Spleen (tissue), 11 donors: ENCODE measurements at regions not wholly inside any gene's neighbourhood (a gene's known extent, or its start where the extent isn't known, plus 50 kb on each side); places are given as distances from the start of the nearest gene placed in this dataset.
A peak's percentile ranks its signal among the peaks of the same experiment; 100 is the strongest.
"Not testable (repeated sequence)": the region's sequence is repeated elsewhere in the genome, so short reads cannot be mapped to it uniquely, and the experiment has no call there.

ENCODE experiments used
- DNase-seq: peaks from one replicate; pipeline ENCODE4 v3.0.0-alpha.2; 2020
- H3K27ac ChIP-seq, 8 donors: fragments of 200-600 bp; sonication (generic) in 7 of 8; 1 replicate in 4 of 8; 2 replicates in 4 of 8; pipeline versions ENCODE4 v1.5.0 to v1.8.0; 2016 to 2021; ENCODE audit warnings: inconsistent platforms in 4 of 8, mild to moderate bottlenecking in 4 of 8, moderate library complexity in 1 of 8
- H3K27me3 ChIP-seq, 7 donors: fragments of 200-600 bp; sonication (generic) in 6 of 7; replicated peaks in 1 of 7; 1 replicate in 4 of 7; 2 replicates in 3 of 7; pipeline versions ENCODE4 v1.5.0 to v1.8.0; 2016 to 2021; ENCODE audit warnings: inconsistent platforms in 3 of 7, mild to moderate bottlenecking in 1 of 7
- H3K36me3 ChIP-seq, 6 donors: fragments of 200-600 bp; sonication (generic) in 5 of 6; 1 replicate in 4 of 6; 2 replicates in 2 of 6; pipeline versions ENCODE4 v1.5.0 to v1.8.0; 2016 to 2021; ENCODE audit warnings: inconsistent platforms in 2 of 6
- H3K4me1 ChIP-seq, 6 donors: fragments of 200-600 bp; sonication (generic) in 5 of 6; 1 replicate in 3 of 6; 2 replicates in 3 of 6; pipeline versions ENCODE4 v1.5.0 to v1.8.0; 2016 to 2021; ENCODE audit warnings: inconsistent platforms in 3 of 6
- H3K4me3 ChIP-seq, 8 donors: fragments of 200-600 bp; sonication (generic) in 7 of 8; 1 replicate in 4 of 8; 2 replicates in 4 of 8; pipeline versions ENCODE4 v1.5.0 to v1.8.0; 2016 to 2021; ENCODE audit warnings: inconsistent platforms in 4 of 8, mild to moderate bottlenecking in 4 of 8, moderate library complexity in 2 of 8
- H3K9me3 ChIP-seq, 8 donors: fragments of 200-600 bp; sonication (generic) in 7 of 8; 1 replicate in 4 of 8; 2 replicates in 4 of 8; pipeline versions ENCODE4 v1.5.0 to v1.8.0; 2016 to 2021; ENCODE audit warnings: inconsistent platforms in 4 of 8
- POLR2A ChIP-seq, 3 donors: fragments of 450-650 bp; IDR thresholded peaks; one replicate each; pipeline ENCODE4 v1.5.1; 2017; ENCODE audit warnings: antibody characterized with exemption in 3 of 3, mild to moderate bottlenecking in 1 of 3
- POLR2AphosphoS5 ChIP-seq, 3 donors: sonication (generic); formaldehyde crosslinking; IDR thresholded peaks; one replicate each; pipeline ENCODE4 v1.5.1; 2017; ENCODE audit warnings: antibody characterized with exemption in 3 of 3
- WGBS, 5 donors: extraction: QIAGEN DNeasy Blood & Tissue Kit in 3 of 5; methylation state at CpG; one replicate each; pipeline versions ENCODE4 v1.1.5 to v1.1.7; 2013 to 2018; 5-methylcytosine and 5-hydroxymethylcytosine counted together
- intact Hi-C: fragments of 100-400 bp; cut with DNase I; formaldehyde crosslinking; loops from one replicate; pipeline ENCODE4 v1.15.0; 2023; ENCODE audit warnings: low total_unique reads
- TF ChIP-seq, protein P1 (sequence below), 11 experiments: fragments of 200-600 bp in 7 of 11; fragments of 450-650 bp in 4 of 11; sonication (generic) in 4 of 11; IDR thresholded peaks in 8 of 11; conservative IDR thresholded peaks in 3 of 11; 1 replicate in 7 of 11; 2 replicates in 4 of 11; pipeline versions ENCODE4 v1.4.0 to v1.8.0; 2016 to 2021; ENCODE audit warnings: antibody characterized with exemption in 11 of 11, inconsistent platforms in 4 of 11, mild to moderate bottlenecking in 1 of 11
- donor health status: healthy with polysubstance abuse.
- donor health status: DM: no; HTN: no; CAD: no; lungs with moderate emphysema.
- donor health status: DM: no; HTN: no; CAD: no.
- donor health status: Bipolar disorder and iron deficiency.
- donor health status: healthy.
- donor health status: DM: no; HTN: no; CAD: no.
- donor health status: DM: yes; HTN: yes; CAD: no.

DNA sequence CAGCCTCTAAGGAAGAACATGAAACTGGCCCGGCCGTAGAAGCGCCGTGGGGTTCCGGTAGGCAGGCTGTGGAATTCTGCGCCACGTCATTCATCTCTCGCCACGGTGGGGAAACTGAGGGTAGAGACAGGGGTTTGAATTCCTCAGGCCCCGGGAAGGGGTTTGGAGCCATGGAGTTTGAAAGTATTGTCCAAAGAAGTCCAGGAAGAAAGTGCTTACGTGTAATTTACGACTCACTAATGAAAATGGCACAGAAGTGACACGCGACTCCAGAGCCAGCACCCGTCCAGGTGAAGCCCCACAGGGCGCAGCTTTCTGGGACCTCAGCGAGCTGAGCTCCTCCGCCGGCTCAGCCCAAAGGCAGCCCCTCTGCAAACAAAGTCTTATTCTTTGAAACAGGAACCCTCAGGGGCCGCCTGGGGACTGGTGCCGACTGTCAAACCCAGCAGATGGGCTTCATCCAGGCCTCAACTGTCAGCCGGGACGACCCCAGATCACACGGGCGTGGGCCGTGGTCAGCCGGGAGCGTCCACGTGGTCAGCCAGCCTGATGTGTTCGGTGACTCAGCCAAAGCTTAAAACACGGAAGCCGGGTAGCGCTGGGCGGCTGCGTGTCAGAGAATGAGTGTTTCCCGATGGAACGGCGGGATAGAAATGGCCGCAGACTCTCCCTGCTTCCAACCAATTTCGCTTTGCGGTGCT lies 200.0 kb downstream of the LAT start:
- H3K27ac ChIP-seq: peak overlapping the region in 3 of 8 donors; percentile 8 to 42 (median 40)
- peak overlapping the region in 1 of 8 donors; percentile 13 for H3K4me3 ChIP-seq
- peak; percentile 73 for DNase-seq
- peaks cover 0 to 21% (median 0%) of the 10 kb centered on the region in 6 donors for H3K36me3 ChIP-seq
- TF ChIP-seq POLR2AphosphoS5 (IDR thresholded peaks at IDR 0.05): peak in 2 of 3 donors; percentile 53 to 57
- H3K4me1 ChIP-seq: peaks cover 0 to 22% (median 0%) of the 10 kb centered on the region in 6 donors
- H3K27me3 ChIP-seq, intact Hi-C loops, H3K9me3 ChIP-seq: not testable (repeated sequence)
- 59 to 80% (median 76%) methylated on average over 24 to 41 of the region's 41 CpGs for WGBS, 5 donors

GRCh38 chr16:29182940-29183868 lies 198.4 kb downstream of the LAT start:
- H3K9me3 ChIP-seq, H3K27ac ChIP-seq, H3K4me3 ChIP-seq, intact Hi-C loops, H3K27me3 ChIP-seq: not testable (repeated sequence)
- 94 to 97% (median 95%) methylated on average over 17 to 25 of the region's 25 CpGs for WGBS, 5 donors
- Histone ChIP-seq H3K4me1 (peaks cover 0 to 30% (median 0%) of the 10 kb centered on the region in 6 donors), H3K36me3 (peaks cover 0 to 21% (median 0%) of the 10 kb centered on the region in 6 donors)
- DNase-seq: peak; percentile 62

DNA sequence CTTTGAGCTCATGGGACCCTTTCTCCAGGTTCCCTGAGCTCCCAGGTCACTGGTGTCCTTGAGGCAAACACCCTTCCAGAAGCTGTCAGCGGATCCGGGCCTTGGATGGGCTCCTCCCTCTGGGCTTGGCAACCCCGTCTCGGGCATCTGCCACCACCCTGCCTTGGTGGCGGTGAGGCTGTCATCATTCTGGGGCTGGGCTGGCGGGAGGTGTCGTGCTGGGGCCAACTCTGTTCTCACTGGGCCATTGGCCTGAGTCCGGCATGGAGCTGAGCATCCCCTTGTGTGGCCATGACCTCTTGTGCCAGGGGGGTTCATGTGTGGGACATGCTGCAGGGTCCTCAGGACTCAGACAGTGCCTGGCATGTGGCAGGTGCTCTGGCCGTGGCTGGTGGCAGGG lies 197.6 kb downstream of the LAT start:
- peak; percentile 72 for DNase-seq
- Histone ChIP-seq H3K27ac (no peak overlapping the region), H3K9me3 (no peaks in the 10 kb centered on the region), H3K36me3 (peaks cover 0 to 21% (median 0%) of the 10 kb centered on the region in 6 donors), H3K27me3 (no peaks in the 10 kb centered on the region), H3K4me1 (peaks cover 0 to 31% (median 1%) of the 10 kb centered on the region in 6 donors), H3K4me3 (no peak overlapping the region)
- no peak for TF ChIP-seq POLR2AphosphoS5 (IDR thresholded peaks at IDR 0.05)
- TF ChIP-seq, protein P1, sequence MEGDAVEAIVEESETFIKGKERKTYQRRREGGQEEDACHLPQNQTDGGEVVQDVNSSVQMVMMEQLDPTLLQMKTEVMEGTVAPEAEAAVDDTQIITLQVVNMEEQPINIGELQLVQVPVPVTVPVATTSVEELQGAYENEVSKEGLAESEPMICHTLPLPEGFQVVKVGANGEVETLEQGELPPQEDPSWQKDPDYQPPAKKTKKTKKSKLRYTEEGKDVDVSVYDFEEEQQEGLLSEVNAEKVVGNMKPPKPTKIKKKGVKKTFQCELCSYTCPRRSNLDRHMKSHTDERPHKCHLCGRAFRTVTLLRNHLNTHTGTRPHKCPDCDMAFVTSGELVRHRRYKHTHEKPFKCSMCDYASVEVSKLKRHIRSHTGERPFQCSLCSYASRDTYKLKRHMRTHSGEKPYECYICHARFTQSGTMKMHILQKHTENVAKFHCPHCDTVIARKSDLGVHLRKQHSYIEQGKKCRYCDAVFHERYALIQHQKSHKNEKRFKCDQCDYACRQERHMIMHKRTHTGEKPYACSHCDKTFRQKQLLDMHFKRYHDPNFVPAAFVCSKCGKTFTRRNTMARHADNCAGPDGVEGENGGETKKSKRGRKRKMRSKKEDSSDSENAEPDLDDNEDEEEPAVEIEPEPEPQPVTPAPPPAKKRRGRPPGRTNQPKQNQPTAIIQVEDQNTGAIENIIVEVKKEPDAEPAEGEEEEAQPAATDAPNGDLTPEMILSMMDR (IDR thresholded peaks at IDR 0.05 in 8 of 11, conservative IDR thresholded peaks at IDR 0.05 in 3 of 11): no peak
- no peak for TF ChIP-seq POLR2A (IDR thresholded peaks at IDR 0.05)
- WGBS, 5 donors: 94 to 100% (median 96%) methylated on average over 7 to 9 of the region's 9 CpGs; no CpG with 5 or more reads in 1 of the 5 donors
- intact Hi-C loops: no loop called here

GRCh38 chr16:29181921-29182411 lies 197.1 kb downstream of the LAT start:
- H3K9me3 ChIP-seq, H3K27me3 ChIP-seq, intact Hi-C loops, H3K4me3 ChIP-seq, H3K27ac ChIP-seq: not testable (repeated sequence)
- TF ChIP-seq, protein P1 (IDR thresholded peaks at IDR 0.05 in 8 of 11, conservative IDR thresholded peaks at IDR 0.05 in 3 of 11): peak in 1 of 11 experiments; percentile 30
- H3K36me3 ChIP-seq: peaks cover 0 to 21% (median 0%) of the 10 kb centered on the region in 6 donors
- peaks cover 0 to 34% (median 5%) of the 10 kb centered on the region in 6 donors for H3K4me1 ChIP-seq
- WGBS, 5 donors: 78 to 90% (median 79%) methylated on average over 17 of the region's 17 CpGs
- peak; percentile 61 for DNase-seq

- DNase-seq, H3K27ac ChIP-seq, H3K9me3 ChIP-seq, H3K27me3 ChIP-seq, intact Hi-C loops, H3K4me3 ChIP-seq: not testable (repeated sequence)
- Histone ChIP-seq H3K4me1 (peaks cover 0 to 31% (median 5%) of the 10 kb centered on the region in 6 donors), H3K36me3 (peaks cover 0 to 23% (median 0%) of the 10 kb centered on the region in 6 donors)
- 86 to 98% (median 93%) methylated on average over 5 to 13 of the region's 13 CpGs for WGBS, 5 donors
These were observed 196.5 kb downstream of the LAT start for GRCh38 chr16:29181254-29181780.

GRCh38 chr16:29180206-29180600 lies 195.4 kb downstream of the LAT start:
- H3K27ac ChIP-seq, DNase-seq, H3K9me3 ChIP-seq, H3K27me3 ChIP-seq, H3K4me3 ChIP-seq, intact Hi-C loops: not testable (repeated sequence)
- peaks cover 0 to 21% (median 5%) of the 10 kb centered on the region in 6 donors for H3K4me1 ChIP-seq
- peaks cover 0 to 27% (median 0%) of the 10 kb centered on the region in 6 donors for H3K36me3 ChIP-seq
- 87 to 100% (median 93%) methylated on average over 7 to 15 of the region's 15 CpGs for WGBS, 5 donors

DNA sequence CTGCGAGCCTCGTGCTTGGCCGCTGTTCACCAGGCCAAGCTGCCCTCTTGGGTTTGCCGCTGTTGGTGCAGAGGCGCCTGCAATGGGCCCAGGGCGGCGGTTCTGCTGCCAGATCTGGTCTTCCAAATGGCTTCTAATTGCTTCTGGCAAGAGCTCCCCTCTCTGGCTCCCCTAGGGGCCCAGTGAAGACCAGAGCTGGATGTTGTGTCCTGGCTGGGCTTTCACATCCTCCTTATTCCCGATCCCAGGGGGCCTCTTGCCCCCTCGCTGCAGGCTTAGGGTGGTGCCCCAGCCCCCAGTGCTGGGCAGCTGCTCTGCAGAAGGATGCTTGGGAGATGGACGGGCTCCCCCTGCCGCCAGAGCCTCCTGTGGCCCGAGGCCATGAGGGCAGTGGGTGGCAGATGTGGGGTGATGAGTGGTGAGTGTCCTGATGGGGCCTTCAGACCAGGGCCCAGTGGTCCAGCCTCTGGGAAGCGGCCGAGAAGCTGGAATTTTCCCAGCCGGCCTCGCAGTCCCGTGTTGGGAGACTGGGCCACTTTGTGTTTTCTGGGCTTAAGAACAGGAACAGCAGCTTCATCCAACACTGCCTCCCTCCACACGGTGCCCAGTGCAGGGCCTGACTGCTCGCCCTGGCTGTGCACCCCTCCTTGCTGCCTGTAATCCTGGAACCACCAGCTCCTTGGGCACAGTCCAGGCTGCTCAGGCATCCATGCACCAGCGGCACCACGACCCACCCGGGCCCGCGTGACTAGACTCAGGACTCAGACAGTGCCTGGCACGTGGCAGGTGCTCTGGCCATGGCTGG lies 194.8 kb downstream of the LAT start:
- DNase-seq: not testable (repeated sequence)
- 92 to 95% (median 93%) methylated on average over 10 to 25 of the region's 25 CpGs for WGBS, 5 donors
- H3K27ac ChIP-seq: peak overlapping the region in 3 of 8 donors; percentile 68 to 83 (median 79)

More for the DNA sequence above, 194.8 kb downstream of the LAT start:
- H3K4me3 ChIP-seq, intact Hi-C loops, H3K27me3 ChIP-seq, H3K9me3 ChIP-seq: not testable (repeated sequence)
- H3K4me1 ChIP-seq: peaks cover 0 to 16% (median 5%) of the 10 kb centered on the region in 6 donors
- H3K36me3 ChIP-seq: peaks cover 0 to 27% (median 0%) of the 10 kb centered on the region in 6 donors
